Dermis blood vessel endothelial cell (primary cell): ENCODE measurements at regions not wholly inside any gene's neighbourhood (a gene's known extent, or its start where the extent isn't known, plus 50 kb on each side); places are given as distances from the start of the nearest gene placed in this dataset.
"Not testable (repeated sequence)": the region's sequence is repeated elsewhere in the genome, so short reads cannot be mapped to it uniquely, and the experiment has no call there.

Experiments
- DNase-seq: peaks from one replicate; pipeline ENCODE4 v3.0.0; 2010

DNA sequence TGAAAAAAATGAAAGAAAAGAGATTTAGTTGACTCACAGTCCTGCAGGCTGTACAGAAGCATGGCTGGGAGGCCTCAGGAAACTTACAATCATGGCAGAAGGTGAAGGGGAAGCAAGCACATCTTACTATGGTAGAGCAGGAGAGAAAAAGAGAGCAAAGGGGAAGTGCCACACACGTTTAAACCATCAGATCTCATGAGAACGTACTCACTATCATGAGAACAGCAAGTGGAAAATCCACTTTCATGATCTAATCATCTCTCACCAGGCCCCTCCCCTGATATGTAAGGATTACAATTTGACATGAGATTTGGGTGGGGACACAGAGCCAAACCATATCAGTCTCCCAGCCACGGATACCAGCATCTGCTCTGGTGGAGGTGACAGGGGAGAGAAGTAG lies 50.8 kb upstream of the CPOX start:
- no peak for DNase-seq

DNA sequence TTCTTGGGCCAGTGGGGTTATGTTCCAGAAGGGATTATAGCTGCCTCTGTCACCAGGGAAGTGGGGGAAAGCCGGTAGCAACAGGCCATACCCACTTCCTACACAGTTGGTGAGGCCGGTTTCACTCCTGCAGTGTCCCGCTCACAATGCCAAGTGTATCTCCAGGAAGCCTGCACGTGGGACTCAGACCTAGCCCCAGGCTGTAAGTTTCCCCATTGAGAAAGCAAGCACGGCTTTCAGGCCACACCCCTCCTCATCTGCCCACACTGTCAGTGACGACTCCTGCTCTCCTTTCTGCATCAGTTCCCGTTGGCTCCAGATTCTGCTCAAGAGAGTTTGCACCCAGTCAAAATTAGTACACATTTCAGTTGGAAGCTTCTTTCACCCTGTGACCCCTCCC lies 51.6 kb upstream of the CPOX start:
- no peak for DNase-seq

DNA sequence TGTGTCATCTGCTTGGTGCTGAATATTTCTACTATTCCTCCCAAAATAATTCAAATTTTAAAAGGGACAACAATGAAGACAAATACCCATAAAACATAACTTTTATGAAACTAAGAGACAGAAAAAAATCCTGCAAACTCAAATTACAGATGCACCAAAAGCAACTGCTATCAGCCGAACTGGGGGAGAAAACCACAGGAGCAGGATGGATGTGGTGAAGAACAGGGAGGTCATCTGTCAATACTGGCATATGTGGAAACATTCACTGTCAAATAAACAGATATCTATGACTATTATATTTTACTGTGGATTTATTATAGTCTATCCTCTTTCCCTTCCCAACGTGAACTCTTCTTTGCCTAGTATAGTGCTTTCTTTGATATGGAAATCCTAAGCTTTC lies 53.3 kb upstream of the CPOX start:
- no peak for DNase-seq

DNA sequence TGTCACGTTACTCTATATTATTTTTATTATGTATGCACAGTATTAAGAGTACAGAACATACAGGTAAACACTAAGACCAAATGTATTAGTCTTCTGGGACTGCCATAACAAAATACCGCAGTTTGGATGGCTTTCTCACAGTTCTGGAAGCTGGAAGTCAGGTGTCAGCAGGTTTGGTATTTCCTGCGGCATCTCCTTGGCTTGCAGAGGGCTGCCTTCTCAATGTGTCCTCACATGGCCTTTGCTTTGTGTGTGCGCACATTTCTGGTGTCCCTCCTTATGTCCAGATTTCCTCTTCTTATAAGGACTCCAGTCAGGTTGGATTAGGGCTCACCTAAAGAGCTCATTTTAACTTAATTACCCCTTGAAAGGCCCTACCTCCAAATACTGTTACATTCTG lies 53.8 kb upstream of the CPOX start:
- no peak for DNase-seq

DNA sequence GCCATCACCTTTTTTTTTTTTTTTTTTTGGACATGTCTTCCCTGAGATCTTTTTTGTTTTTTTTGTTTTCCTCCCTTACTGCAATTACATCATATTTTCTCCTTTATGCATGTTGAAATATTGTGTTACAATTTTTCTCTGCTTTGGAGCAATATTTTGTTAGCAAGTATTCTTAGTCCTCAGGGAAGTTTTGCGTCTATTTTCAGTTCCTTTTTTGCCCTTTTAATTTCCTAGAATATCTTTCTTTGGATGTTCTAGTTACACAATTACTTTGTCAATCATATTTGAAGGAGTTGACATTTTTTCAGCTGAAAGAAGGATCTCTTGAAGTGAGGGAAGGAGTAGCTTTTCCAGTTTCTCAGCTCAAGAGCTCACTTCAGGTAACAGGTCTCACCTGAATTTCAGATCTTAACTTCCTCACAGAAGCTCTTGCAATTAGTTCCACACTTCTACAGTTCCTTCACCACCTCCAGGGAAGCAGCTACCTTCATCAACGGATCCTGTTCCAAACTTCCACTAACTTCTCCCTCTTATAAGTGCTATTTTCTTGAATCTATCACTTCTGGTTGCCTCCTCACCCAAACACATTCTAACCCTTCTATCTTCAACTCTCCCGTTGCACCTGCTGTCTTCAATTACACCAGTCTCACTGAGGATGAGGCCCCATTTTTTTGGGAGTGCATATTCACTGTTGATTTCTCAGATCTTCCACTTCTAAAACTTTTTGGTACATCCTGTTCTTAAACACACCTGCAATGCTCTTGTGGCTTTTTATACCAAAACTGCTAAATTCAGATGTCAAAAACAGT lies 57.8 kb upstream of the CPOX start:
- no peak for DNase-seq

DNA sequence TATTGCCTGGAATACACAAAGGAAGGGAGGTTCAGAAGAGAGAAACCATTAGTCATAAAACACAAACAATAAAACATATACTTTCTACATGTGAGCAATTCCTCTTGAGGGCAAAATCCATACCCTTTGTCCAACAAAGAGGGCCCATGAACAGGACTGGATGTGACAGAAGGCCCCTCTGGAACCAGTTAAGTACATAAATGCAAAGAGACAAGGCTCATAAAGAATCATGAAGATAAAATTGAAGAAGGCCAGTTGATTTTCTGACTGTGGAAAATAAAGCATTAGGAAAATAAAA lies 58.3 kb upstream of the CPOX start:
- no peak for DNase-seq

DNA sequence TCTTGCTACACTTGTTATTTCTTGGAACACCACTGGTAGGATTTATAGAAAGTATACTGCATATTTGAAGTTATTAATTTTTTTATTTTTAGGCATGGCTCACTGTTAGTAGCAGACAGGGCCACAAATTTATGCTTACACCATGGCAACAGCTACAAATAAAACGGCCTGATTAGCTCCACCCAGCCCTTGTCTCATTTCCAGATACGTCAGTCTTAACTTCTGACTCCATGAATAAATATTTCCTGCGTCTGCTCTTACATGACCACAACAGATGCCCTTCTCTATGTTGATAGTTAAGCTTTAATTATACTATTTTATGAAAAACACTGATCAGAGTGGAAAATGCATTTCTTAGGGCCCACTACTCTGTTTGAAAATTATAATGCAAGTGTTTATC lies 62.3 kb upstream of the CPOX start:
- DNase-seq: peak; percentile 27

DNA sequence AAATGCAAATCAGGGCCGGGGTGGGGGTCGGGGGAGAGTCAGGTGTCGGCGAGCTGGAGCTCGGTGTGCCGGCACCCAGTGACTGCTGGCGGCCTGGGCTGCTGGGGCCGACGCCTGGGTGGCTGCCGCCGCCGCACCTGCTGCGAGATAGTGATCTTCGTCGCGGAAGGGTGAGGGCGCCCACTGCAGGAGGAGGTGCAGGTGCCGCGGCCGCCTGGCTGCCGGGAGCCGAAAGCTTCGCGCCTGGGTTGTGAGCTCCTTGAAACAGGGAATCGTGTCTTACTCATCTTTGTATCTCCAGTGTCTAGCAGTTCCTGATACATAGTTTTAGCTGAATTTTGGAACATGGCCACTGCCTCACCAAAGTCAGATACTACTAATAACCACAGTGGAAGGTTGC lies 64.0 kb upstream of the CPOX start:
- no peak for DNase-seq

DNA sequence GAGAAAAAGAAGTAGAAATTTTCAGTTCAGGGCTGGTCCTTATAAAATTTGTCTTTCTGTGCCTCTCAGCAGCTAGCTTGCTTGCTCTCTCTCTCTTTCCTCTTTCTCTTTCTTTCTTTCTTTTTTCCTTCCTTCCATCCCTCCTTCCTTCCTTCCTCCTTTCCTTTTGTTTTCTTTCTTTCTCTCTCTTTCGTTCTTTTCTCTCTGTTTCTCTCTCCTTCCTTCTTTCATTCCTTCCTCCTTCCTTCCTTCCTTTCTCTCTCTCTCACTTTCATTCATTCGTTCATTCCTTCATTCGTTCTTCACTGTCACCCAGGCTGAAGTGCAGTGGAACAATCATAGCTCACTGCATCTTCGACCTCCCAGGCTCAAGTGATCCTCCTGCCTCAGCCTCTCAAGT lies 69.3 kb upstream of the CPOX start:
- no peak for DNase-seq

DNA sequence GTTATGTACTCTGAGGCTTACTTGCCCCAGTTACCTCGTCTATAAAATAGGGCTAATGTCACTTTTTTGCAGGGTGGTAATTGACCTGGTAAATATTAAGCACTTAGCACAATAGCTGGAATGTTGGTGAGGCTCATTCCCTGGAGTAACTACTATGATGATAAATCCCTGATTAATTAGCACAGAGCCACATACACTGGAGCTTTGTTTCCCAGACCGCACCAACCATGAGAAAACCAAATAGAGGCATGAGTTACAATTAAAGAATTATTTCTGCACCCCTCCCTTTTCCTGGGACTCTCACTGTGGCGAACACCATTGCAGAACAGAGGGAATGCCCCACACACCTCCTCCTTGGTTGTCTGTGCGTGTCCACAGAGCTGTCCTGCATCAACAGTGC lies 76.6 kb upstream of the CPOX start:
- no peak for DNase-seq

DNA sequence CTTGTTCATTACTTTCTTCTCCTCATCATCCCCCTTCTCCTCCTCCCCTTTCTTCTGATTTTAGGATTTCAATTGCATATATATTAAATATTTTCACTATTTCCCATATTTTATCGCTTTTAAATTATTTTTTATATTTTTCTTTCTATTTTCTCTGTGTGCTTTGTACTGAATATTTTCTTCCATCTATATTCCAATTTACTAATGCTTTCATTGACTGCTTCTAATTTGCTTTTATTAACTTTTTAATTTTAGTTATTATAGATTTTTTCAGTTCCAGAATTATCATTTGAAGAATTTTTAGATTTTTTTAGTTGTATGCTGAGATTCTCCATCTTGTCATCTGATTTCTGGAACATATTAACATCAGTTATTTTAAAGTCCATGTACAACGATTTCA lies 83.2 kb upstream of the ST3GAL6 start:
- DNase-seq: no peak

DNA sequence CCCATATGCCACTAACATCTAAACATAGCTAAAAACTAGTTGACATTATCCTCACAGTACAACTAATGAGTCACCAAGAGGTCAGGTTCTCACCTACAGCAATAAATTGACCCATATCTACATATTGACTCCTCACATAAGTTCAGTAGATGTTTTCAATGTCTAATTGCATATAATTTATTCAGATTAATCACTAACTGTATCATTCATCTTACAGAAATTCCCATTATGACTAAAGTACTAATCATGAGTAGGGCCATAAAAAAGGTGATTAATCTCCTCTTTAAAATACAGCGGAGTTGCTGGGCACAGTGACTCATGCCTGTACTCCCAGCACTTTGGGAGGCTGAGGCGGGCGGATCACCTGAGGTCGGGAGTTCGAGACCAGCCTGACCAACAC lies 82.4 kb upstream of the ST3GAL6 start:
- DNase-seq: no peak

DNA sequence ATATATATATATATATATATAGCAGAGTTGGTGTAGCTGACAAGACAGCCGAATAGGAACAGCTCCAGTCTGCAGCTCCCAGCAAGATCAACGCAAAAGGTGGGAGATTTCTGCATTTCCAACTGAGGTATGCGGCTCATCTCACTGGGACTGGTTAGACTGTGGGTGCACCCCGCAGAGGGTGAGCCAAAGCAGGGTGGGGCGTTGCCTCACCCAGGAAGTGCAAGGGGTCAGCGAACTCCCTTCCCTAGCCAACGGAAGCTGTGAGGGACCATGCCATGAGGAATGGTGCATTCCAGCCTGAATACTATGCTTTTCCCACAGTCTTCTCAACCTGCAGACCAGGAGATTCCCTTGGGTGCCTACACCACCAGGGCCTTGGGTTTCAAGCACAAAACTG lies 81.7 kb upstream of the ST3GAL6 start:
- DNase-seq: no peak

DNA sequence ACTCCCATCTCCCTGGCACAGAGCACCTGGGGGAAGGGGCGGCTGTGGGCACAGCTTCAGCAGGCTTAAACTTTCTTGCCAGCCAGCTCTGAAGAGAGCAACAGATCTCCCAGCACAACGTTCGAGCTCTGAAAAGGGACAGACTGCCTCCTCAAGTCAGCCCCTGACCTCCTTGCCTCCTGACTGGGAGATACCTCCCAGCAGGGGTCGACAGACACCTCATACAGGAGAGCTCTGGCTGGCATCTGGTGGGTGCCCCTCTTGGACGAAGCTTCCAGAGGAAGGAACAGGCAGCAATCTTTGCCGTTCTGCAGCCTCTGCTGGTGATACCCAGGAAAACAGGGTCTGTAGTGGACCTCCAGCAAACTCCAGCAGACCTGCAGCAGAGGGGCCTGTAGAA lies 80.7 kb upstream of the ST3GAL6 start:
- not testable (repeated sequence) for DNase-seq

DNA sequence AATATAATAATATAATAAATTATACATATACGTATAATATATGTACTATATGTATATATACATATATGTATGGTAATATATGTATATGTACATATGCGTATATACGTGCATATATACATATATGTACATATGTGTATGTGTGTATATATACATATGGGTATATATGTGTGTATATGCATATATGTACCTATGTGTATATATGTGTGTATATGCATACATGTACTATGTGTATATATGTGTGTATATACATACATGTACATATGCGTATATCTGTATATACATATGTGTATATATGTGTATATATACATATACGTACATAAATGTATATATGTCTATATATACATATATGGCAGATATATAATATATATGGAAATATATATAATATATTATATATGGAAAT lies 74.8 kb upstream of the ST3GAL6 start:
- no peak for DNase-seq

DNA sequence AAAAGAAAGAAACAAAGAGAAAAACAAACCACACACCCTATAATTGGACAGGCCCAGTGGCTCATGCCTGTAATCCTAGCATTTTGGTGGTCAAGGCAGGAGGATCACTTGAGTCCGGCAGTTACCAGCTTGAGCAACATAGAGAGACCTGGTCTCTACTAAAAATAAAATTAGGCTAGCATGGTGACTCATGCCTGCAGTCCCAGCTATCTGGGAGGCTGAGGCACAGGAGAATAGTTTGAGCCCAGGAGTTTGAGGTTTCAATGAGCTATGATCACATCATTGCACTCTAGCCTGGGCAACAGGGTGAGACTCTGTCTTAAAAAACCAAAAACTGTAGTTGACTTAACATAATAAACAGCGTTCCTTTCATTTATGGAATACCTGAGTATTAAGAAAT lies 72.3 kb upstream of the ST3GAL6 start:
- DNase-seq: no peak

DNA sequence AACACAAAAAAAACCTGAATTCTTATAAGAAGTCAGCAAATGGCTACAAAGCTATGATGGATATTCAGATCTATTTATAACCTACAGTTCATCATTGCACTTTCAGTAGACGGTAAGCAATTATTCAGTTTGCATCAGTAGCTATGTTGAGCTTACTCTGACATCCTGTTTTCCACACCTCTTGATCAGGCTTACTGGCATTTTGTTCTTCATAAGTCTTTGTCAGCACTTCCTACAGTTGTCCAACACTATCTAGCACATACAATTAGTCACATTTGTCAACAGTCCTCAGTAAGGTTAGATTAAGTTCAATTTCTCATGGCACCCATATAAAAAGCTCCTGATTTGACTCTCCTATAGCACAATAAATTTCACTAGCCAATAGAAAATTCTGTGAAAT lies 71.2 kb upstream of the ST3GAL6 start:
- no peak for DNase-seq

DNA sequence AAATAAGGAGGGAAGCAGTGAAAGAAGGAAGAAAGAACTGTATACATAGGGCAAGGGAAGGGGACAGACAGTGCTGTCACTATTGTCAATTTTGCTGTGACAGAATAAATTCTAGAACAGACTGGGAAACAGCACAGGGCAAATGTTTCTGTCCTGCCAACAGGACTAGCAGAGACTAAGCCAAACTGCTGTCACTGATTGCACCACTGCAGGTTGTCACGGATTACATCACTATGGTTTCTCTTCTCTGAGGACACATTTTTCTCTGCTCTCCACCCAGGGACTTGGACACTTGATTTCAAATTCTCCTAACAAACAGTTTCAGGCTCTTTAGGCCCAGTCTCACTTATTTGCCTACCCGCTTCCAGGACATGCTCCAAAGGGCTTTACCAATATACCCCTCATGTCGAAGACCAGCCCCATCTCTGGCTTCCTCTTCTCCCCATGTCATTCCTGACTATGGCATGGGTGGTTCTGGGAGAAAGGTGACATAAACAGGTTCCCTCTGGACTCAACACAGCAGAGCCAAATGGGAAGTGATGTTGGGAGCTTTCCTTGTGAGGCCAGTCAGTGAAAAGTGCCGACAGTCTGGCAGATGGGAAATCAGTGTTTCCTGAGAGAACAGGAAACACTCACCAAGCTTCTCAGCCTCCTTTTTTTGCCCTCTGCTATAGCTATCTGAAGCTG lies 70.2 kb upstream of the ST3GAL6 start:
- DNase-seq: no peak

DNA sequence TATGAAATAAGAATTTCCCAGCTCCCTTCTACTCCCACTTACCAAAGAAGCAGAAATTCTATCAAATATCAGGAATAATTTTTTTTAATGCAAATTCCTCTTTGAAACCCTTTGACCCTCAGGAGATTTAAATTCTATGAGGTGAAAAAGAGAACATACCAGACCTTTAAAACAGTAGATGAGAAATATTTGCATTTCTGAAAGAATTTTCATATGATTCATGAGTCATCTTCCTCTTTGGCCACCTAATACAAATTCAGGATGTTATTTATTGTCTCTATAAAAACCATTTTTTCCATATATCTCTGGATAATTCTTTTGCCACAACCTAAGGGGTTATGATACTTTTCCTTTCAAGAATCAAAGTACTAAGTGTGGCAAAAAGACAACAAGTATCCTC lies 67.3 kb upstream of the ST3GAL6 start:
- DNase-seq: peak; percentile 35

DNA sequence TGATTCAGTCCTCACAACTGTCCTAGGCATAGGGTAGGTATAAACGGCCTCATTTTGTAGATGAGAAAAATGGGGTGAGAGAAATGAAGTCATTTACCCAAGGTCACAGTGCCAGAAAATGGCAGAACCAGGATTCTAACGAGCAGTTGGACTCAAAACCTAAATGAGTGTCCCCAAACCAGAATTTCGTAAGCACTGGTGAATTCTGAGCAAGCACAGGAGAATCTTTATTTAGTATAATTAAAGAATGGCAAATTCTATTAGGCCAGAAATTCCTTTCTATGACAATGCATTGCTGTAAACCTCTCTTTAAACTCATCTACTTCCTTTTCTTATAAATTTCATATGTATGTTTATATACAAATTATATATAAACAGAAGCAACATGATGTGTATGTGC lies 66.8 kb upstream of the ST3GAL6 start:
- DNase-seq: not testable (repeated sequence)

DNA sequence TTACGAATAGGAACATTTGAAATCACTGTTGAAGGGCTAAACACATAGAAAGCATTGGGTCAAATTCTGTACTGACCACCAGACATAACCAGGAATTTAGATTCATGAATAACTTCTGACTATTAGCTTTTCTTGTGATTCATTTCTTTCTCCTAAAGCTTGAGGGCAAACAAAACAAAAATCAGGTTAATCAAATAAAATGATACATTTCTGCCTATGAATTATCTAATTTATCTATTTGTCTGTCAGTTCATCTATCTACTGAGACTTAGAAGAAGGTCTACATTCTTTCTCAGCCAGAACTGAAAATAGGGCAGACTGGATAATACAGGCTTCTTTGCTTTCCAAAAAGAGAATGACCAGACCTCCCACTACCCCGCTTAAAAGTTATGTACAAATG lies 65.9 kb upstream of the ST3GAL6 start:
- DNase-seq: no peak

DNA sequence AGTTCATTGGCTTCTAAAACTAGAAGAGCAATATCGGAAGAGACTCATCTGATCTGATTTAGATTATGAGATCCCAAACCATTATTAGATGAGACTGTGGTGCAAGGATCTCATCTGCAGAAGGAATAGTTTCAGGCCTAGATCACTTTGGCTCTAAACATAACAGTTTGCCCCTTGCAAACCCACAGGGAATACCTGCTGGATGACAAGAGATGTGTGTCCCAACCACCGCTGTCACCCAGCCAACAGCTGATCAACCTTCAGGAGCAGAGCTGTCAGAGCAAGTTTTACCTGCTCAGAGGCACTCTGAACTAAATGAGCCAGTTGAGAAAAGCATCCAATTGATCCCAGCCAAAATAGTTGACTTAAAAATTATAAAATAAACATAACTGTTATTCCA lies 64.0 kb upstream of the ST3GAL6 start:
- no peak for DNase-seq

DNA sequence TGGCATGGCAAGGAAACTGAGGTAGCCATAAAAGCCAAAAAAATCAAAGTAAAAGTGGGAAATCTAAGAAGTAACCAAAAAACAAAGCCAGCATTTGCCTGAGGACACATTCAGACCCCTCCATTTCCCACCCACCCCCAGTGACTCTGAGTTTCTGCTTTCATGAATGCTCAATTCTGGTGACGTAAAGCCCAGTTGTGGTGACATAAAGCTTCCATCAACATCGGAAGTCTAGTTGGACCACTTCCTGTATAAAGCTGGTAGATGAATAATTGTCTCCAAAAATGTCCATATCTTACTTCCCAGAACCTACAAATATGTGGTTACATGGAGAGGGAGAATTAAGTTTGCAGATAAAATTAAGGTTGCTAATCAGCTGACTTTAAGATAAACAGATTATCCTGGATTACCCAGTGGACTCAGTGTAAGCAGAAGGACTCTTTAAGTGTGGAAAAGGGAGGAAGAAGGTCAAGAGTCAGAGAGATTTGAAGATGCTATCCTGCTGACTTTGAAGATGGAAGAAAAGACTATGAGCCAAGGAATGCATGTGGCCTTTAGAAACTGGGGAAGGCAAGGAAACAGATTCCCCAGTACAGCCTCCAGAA lies 62.0 kb upstream of the ST3GAL6 start:
- DNase-seq: no peak

DNA sequence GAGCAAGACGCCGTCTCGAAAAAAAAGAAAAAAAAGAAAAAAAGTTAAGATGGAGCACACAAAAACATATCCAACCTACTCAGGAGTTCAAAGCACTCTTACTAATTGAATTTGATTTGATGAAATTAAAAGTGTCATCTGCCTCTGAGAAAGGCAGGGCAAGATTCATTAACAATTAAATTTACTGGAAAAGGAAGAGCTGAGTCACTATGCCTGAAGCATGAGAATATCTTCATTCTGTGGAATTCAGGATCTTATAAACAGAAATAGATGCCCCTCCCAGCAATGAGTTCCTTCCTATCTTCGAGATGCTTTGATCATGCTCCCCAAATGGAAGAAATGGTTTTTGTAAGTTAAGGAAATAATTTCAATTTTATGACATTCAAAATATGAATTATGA lies 61.0 kb upstream of the ST3GAL6 start:
- peak; percentile 8 for DNase-seq

DNA sequence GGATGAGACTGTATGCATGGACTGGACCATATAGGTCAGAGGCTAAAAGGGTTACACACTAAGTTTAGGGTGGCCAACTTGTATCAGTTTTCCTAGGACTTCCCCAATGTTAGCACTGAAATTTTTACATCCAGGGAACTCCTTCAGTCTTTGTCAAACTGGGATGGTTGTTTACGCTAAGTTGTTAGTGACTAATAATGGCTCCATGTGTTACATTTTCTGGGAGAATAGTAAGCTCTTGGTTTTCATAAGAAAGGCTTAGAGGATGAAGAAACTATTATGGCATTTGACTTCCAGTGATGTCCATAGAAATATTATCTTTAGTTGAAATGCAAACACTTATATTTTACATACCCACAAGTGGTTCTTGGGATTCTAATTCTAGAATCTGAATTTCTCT lies 57.9 kb upstream of the ST3GAL6 start:
- no peak for DNase-seq
